HG02938 (cell line): ENCODE measurements at regions not wholly inside any gene's neighbourhood (a gene's known extent, or its start where the extent isn't known, plus 50 kb on each side); places are given as distances from the start of the nearest gene placed in this dataset.

Source experiments
- ATAC-seq: cut with Tn5 transposase; IDR thresholded peaks from one replicate; pipeline ENCODE4 v1.9.1; 2021; ENCODE audit warnings: mild to moderate bottlenecking, moderate library complexity; ENCODE audit not compliant: unreplicated experiment

DNA sequence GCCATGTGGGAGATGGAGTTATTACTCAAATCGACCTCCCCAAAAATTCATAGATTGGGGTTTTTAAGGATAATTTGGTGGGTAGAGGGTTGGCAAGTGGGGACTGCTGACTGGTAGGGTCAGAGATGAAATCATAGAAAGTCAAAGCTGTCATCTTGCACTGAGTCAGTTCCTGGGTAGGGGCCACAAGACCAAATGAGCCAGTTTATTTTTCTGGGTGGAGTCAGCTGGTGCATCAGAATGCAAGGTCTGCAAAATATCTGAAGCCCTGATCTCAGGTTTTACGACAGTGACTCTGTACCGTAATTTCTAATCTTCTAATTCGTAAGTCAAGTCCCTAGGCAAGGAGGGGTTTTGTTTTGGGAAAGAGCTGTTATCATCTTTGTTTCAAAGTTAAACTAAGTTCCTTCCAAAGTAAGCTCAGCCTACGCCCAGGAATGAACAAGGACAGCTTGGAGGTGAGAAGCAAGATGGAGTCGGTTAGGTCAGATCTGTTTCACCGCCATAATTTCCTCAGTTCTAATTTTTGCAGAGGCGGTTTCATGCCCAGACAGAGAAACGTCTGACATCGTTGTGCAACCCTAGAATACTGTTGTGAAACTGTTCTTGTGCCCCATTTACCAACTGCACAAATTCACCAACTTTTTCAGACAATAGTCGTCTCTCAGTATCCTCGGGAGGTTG, 104.5 kb upstream of the SFSWAP start:
- no peak for ATAC-seq

GRCh38 chr12:131607658-131608447, 103.0 kb upstream of the SFSWAP start:
- ATAC-seq: peak; percentile 87

DNA sequence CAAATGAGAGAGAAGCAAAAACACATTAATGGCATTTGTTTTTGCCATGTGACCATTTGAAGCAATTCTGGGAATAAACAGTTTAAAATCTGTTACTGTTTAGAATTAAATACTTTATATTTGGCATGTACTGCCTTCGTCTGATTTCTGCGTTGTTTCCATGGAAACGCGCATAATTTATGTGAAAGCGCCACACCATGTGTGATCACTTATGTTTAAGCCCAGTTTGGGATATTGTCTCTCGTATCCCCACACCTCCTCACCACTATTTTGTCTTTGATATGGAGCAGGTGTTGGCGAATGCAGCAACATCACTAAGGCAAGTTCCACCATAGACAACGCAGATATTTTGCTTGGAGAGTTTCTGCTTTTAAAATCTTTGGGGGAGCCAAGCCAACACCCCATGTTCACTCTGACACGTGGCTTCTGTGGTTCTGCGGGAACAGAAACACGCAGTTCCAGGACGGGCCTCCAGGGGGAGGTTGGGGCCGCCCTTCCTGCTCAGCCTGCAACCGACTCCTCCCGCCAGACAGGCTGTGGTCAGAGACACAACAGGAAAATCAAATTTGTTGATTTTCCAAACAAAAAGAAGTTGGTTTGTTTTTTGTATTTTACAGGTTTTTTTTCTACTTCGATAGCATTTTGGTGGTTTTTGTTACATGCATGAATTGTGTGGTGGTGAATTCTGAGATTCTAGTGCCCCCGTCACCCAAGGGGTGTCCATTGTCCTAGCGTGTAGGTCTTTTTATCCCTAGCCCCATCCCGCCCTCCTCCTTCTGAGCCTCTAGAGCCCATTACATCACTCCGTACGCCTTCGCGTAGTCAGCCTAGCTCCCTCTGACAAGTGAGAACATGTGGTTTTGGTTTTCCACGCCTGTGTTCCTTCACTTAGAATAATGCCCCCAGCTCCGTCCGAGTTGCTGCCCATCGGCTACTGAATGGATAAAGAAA, 101.9 kb upstream of the SFSWAP start:
- no peak for ATAC-seq

- ATAC-seq: no peak
Observed at GRCh38 chr12:131609762-131610161, 101.1 kb upstream of the SFSWAP start.

GRCh38 chr12:131610181-131610580, 100.7 kb upstream of the SFSWAP start:
- ATAC-seq: no peak

- no peak for ATAC-seq
Observed at GRCh38 chr12:131610891-131611290, 100.0 kb upstream of the SFSWAP start.

GRCh38 chr12:131611416-131612091, 99.3 kb upstream of the SFSWAP start:
- ATAC-seq: no peak

DNA sequence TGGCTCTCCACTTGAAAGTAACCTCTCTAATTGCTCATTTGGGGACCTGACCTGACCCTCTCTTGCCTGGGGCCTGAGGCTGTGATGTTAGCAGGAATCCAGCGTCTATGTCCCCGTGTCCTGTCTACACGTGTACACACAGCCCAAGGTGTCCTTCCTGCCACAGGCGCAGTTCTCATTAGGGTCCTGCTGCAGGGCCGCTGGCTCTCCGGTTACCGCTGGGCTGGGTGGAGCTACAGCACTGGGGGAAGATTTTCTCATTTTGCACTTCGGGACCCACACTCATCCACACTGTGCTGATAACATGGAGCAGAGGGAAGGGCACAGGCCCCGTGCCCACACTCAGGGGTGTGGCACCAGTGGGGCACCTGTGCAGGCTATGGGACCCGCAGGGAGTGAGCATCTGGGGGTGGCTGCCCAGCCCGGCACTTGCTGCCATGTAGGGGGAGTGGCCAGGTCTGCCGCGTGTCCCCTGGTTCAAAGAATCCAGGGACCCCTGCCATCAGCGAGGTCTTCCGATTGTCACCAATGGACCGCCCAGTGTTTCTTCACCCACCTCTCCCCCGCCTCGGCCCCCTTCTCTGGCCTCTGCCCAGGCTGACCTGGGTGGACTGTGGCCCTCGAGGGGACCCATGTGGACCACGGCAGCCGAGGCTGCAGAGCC, 98.7 kb upstream of the SFSWAP start:
- ATAC-seq: no peak

DNA sequence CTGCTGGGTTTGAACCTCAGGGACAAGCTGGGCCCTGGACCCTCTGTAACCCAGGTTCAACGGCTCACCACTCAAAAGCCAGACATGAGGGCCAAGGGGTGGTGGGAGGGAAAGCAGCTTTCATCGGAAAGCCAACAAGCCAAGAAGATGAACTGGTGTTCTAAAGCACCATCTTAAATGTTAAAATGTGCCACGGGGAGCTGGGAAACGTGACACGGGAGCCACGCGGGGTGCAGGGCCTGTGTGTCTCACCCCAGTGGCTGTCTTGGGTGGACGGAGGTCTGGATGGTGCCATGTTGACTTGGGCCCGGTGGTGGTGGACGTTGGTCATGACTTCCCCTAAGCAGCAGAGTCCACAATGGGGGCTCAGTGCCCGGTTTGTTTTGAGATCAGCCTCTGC, 97.7 kb upstream of the SFSWAP start:
- ATAC-seq: no peak

- no peak for ATAC-seq
Observed at GRCh38 chr12:131613678-131614077, 97.2 kb upstream of the SFSWAP start.

DNA sequence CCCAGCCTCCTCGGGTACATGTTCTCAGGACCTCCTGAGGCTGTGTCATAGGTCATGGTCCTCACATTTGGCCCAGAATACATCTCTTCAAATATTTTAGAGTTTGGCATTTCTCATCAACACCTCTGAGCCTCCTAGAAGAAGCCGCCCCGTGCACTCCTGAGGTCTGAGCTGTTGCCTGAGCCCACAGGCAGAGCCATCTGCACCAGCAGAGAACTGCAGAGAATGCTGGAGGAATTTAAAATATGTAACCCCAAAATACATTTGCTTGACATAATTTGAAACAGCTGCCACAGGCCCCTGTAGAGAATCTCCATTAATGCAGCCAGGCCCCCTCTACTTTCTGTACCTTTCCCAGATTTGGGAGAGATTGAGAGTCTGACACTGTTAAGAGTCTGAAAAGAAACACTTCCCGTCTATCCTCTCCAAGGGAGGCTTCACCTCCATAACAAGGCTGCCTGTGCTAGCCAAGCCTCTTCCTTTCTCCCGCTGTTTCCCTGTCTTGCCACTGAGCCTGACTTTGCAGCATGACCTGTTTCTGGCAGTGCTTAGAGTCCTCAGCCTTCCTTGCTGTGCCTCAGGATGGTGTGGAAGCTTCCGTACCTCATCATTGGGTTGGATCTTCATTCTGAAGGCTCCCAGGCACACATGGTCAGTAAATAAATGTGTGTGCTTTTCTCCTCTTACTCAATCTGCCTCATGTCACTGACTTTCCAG, 95.4 kb upstream of the SFSWAP start:
- no peak for ATAC-seq

DNA sequence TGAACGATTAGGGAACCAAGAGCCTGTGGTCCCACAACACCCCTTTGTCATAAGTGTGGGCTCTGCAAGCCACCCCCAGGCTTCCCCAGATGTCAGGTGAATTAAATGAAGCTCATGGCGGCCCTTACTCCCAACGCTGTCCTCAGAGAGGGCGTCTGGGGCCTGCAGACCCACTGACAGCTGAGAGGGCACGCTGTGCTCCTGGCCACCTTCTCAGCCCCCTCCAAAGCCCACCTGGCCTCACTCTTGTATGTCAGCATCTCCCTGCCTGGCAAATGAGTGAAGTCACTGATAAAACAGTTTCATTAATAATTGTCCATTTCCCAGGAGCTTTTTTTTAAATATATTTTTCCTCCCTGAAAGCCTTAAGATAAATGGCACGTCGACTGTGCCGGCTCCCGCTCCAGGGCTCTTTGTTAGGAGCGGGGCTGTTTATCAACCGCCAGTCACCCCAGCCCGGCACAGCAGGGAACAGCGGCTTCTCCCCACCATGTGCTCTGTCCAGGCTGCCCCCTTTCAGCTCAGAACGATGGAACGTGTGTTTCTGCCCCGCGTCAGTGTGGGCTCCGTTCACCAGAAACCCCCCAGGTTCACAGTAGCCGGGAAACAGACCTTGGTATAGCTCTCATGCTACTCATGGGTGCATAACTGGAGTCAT, 94.7 kb upstream of the SFSWAP start:
- ATAC-seq: no peak

GRCh38 chr12:131616738-131617137, 94.2 kb upstream of the SFSWAP start:
- ATAC-seq: no peak

DNA sequence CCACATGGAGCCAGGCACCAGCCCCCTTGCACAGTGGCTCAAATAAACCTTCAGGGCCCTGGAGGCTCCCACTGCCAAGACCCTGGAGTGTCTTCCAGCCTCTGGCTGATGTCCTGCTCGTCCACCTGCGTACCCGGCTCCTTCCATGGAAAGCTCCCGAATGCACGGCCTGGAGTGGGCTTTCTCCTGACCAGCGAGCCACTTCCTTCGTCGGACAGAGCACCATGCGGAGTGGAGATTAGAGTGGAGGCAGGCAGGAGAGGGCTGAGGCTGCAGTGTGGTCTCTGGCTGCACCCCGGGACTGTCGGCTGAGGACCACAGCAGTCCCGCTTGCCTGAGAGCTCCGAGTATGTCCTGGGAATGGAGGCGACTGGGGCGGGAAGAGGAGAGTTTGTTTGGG, 93.7 kb upstream of the SFSWAP start:
- no peak for ATAC-seq

GRCh38 chr12:131617596-131618302, 93.1 kb upstream of the SFSWAP start:
- ATAC-seq: no peak

GRCh38 chr12:131618303-131618658, 92.6 kb upstream of the SFSWAP start:
- ATAC-seq: no peak

DNA sequence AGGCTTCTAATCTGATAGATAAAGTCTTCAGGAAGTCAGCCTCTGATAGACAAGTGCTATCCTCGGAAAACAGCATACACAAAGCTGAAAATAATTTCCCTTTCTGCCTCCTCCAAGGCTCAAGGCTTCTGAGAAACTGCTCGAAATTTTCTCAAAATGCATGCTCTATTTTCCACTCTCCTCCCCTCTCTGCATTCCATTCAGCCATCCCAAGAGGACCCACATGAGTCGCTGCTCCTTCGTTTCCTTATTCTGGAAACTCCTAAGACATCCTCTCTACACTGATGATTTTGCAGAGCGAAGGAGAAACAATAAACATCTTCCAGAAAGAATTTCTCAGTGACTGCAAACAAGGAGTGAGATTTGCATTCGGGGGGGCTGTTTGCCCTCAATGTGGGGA, 92.2 kb upstream of the SFSWAP start:
- no peak for ATAC-seq

GRCh38 chr12:131619106-131619642, 91.7 kb upstream of the SFSWAP start:
- no peak for ATAC-seq
